ENCODE measurements at regions not wholly inside any gene's neighbourhood (a gene's known extent, or its start where the extent isn't known, plus 50 kb on each side); places are given as distances from the start of the nearest gene placed in this dataset.

GRCh38 chr5:139745800-139746690 is 49.6 kb upstream of the PSD2 start:
- peak overlapping the region; percentile 17 for H3K4me3 ChIP-seq (ENCODE audit: severe bottlenecking)
- peaks cover 23% of the 10 kb centered on the region for H3K27me3 ChIP-seq (ENCODE audit: insufficient read depth, poor library complexity, severe bottlenecking)
- H3K9me3 ChIP-seq (ENCODE audit: severe bottlenecking) = no peaks in the 10 kb centered on the region
- no peak for TF ChIP-seq CTCF (IDR thresholded peaks at IDR 0.05; ENCODE audit: poor library complexity, severe bottlenecking)
- peak; percentile 71 for ATAC-seq (ENCODE audit: low read depth)
- peaks cover 7% of the 10 kb centered on the region for H3K4me1 ChIP-seq (ENCODE audit: insufficient read depth, poor library complexity, severe bottlenecking)
- peak; percentile 72 for DNase-seq (ENCODE audit: low spot score)
- no peaks in the 10 kb centered on the region for H3K36me3 ChIP-seq (ENCODE audit: low read depth)
- H3K27ac ChIP-seq (ENCODE audit: poor library complexity, severe bottlenecking) = no peak overlapping the region

Measured in RWPE2 (cell line).